Gastrocnemius medialis (tissue), 4 donors: ENCODE measurements at regions not wholly inside any gene's neighbourhood (a gene's known extent, or its start where the extent isn't known, plus 50 kb on each side); places are given as distances from the start of the nearest gene placed in this dataset.

Experiments
- ATAC-seq, 2 donors: fragments of 150-250 bp; one replicate each; pipeline ENCODE4 v1.9.1; 2016
- DNase-seq, 2 donors: peaks; one replicate each; pipeline ENCODE4 v3.0.0-alpha.2; 2019
- H3K27ac ChIP-seq, 4 donors: fragments of 200-600 bp; sonication (generic); 1 replicate in 1 of 4; 2 replicates in 3 of 4; pipeline ENCODE4 v1.5.1; 2016 to 2018; ENCODE audit warnings: mild to moderate bottlenecking in 2 of 4, moderate library complexity in 1 of 4
- H3K27me3 ChIP-seq, 3 donors: fragments of 200-600 bp; sonication (generic) in 2 of 3; 1 replicate in 1 of 3; 2 replicates in 2 of 3; pipeline versions ENCODE4 v1.5.1 to v1.6.0; 2016 to 2019; ENCODE audit warnings: mild to moderate bottlenecking in 1 of 3, moderate library complexity in 1 of 3
- H3K36me3 ChIP-seq, 2 donors: fragments of 200-600 bp; sonication (generic) in 1 of 2; one replicate each; pipeline ENCODE4 v1.5.1; 2017 to 2018
- H3K4me1 ChIP-seq, 2 donors: fragments of 200-600 bp; sonication (generic) in 1 of 2; one replicate each; pipeline ENCODE4 v1.5.1; 2016 to 2017; ENCODE audit warnings: mild to moderate bottlenecking in 2 of 2
- H3K4me3 ChIP-seq, 4 donors: fragments of 200-600 bp; sonication (generic) in 3 of 4; 1 replicate in 1 of 4; 2 replicates in 3 of 4; pipeline ENCODE4 v1.5.1; 2016 to 2019; ENCODE audit warnings: mild to moderate bottlenecking in 2 of 4
- H3K9me3 ChIP-seq, 3 donors: fragments of 200-600 bp; sonication (generic) in 2 of 3; 1 replicate in 1 of 3; 2 replicates in 2 of 3; pipeline ENCODE4 v1.5.1; 2016 to 2019
- POLR2A ChIP-seq, 2 donors: fragments of 450-650 bp; IDR thresholded peaks; one replicate each; pipeline ENCODE4 v1.6.1; 2017; ENCODE audit warnings: antibody characterized with exemption in 2 of 2, mild to moderate bottlenecking in 2 of 2, moderate library complexity in 2 of 2
- in situ Hi-C, 4 donors: fragments of 200-750 bp; cut with MboI; loops; one replicate each; pipeline versions ENCODE4 v1.15.0 to v1.8.0; 2017; ENCODE audit warnings: low sequenced_read_pairs in 4 of 4
- intact Hi-C: fragments of 100-400 bp; cut with DNase I; formaldehyde crosslinking; loops from one replicate; pipeline ENCODE4 v1.15.1; 2023; ENCODE audit warnings: low total_unique reads
- TF ChIP-seq, protein P1 (sequence below), 5 experiments: fragments of 450-650 bp in 3 of 5; fragments of 200-600 bp in 2 of 5; sonication (generic) in 2 of 5; IDR thresholded peaks in 4 of 5; conservative IDR thresholded peaks in 1 of 5; 1 replicate in 4 of 5; 2 replicates in 1 of 5; pipeline ENCODE4 v1.5.1; 2016 to 2019; ENCODE audit warnings: antibody characterized with exemption in 5 of 5, mild to moderate bottlenecking in 3 of 5, moderate library complexity in 3 of 5

GRCh38 chr14:28607661-28608060 lies 158.9 kb upstream of the FOXG1 start:
- no peak for ATAC-seq
- intact Hi-C loops = no loop called here

DNA sequence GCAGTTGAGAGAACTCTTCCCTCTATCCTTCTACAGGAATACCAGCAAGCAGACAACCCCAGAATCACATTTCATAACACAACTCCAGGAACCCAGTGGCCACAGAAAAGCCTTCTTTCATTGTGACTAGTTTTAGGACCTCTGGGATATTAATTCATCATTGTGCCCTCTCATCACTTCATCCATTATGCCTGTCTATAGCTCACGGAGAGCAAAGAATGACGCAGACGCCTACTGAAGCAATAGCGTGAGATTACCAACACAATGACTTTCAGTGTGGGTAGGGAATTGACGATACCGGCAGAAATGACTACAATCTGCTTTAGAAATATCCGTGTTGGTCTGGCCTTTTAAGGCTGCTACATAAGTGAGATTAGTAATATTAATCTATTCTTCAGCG lies 158.1 kb upstream of the FOXG1 start:
- Histone ChIP-seq H3K4me1 (no peaks in the 10 kb centered on the region), H3K9me3 (no peaks in the 10 kb centered on the region), H3K36me3 (no peaks in the 10 kb centered on the region), H3K27ac (no peak overlapping the region), H3K27me3 (no peaks in the 10 kb centered on the region), H3K4me3 (no peak overlapping the region)
- no peak for ATAC-seq
- in situ Hi-C loops = no loop called here
- TF ChIP-seq POLR2A (IDR thresholded peaks at IDR 0.05) = no peak
- TF ChIP-seq, protein P1, sequence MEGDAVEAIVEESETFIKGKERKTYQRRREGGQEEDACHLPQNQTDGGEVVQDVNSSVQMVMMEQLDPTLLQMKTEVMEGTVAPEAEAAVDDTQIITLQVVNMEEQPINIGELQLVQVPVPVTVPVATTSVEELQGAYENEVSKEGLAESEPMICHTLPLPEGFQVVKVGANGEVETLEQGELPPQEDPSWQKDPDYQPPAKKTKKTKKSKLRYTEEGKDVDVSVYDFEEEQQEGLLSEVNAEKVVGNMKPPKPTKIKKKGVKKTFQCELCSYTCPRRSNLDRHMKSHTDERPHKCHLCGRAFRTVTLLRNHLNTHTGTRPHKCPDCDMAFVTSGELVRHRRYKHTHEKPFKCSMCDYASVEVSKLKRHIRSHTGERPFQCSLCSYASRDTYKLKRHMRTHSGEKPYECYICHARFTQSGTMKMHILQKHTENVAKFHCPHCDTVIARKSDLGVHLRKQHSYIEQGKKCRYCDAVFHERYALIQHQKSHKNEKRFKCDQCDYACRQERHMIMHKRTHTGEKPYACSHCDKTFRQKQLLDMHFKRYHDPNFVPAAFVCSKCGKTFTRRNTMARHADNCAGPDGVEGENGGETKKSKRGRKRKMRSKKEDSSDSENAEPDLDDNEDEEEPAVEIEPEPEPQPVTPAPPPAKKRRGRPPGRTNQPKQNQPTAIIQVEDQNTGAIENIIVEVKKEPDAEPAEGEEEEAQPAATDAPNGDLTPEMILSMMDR (IDR thresholded peaks at IDR 0.05 in 4 of 5, conservative IDR thresholded peaks at IDR 0.05 in 1 of 5) = no peak
- intact Hi-C loops = no loop called here
- no peak for DNase-seq

More at GRCh38 chr14:28607661-28608060, 158.9 kb upstream of the FOXG1 start:
- H3K4me3 ChIP-seq = no peak overlapping the region
- H3K36me3 ChIP-seq = no peaks in the 10 kb centered on the region
- no peaks in the 10 kb centered on the region for H3K27me3 ChIP-seq
- no peak for DNase-seq
- in situ Hi-C loops = no loop called here
- H3K9me3 ChIP-seq = no peaks in the 10 kb centered on the region
- H3K4me1 ChIP-seq = no peaks in the 10 kb centered on the region
- TF ChIP-seq POLR2A (IDR thresholded peaks at IDR 0.05) = no peak
- TF ChIP-seq, protein P1 (IDR thresholded peaks at IDR 0.05 in 4 of 5, conservative IDR thresholded peaks at IDR 0.05 in 1 of 5) = no peak
- H3K27ac ChIP-seq = no peak overlapping the region

DNA sequence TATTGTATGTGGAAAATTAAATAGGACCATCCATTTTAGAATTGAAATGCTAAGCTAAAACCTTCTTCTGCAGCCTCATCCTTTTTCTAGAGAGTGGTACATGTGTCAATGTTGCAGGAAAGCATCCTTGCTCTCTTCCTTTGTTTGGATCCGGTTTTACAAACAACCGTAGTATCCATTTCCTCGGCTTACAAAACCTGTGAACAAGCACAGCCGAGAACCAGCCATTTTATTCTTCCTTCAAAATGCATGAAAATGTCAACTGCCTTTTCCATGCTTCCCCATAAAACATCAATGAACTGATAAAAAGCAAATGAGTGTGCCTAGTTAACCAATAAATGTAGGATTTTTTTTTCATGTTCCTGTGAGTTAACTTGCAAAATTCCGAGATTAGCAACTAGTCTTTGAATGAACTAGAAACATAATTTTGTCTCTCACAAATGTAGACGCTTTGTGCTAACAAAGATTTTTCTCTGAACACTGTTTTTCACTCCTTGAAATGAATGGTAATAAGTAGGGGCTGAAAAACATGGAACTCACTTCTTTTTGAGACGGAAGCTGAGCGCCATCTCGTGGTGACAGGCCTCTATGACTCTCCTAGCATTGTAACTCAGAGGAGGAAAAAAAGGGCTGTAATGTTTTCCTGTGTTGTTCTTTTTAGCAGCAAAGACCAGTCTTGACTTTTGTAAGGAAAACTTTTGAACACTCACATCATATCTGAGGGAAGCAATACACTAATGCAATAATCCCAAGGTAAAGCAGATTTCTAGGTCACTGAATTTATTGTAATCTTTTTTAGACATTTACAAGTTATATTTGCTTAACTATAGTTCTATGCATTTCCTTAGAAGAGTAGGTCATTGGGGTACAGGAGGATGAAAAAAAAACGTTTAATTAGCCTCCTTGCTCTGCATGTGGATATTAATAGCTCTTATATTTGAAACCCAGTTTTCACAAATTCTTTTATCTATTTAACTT lies 157.4 kb upstream of the FOXG1 start:
- no peak for DNase-seq

DNA sequence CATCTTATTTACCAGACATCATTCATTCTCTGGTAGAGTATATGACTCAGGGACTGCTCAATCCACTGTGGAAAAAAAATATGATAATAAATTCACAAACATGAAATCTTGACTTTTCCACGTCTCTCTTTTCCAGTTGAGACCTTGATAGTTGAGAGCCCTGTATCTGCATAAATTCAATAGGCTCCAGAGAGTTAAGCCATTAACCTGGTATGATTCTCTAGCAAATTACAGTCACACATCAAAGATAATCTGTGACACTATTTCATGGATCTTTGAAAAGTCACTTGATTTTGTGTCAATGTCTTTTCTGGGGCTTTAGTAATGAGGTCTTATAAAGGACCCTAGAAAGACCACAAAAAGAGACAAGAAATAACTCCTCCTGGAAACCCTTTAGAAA lies 154.2 kb upstream of the FOXG1 start:
- ATAC-seq (no peak), DNase-seq (no peak)
- in situ Hi-C loops = no loop called here
- intact Hi-C loops = no loop called here
- Histone ChIP-seq H3K4me3 (no peak overlapping the region), H3K36me3 (no peaks in the 10 kb centered on the region), H3K4me1 (no peaks in the 10 kb centered on the region), H3K27me3 (no peaks in the 10 kb centered on the region), H3K27ac (no peak overlapping the region), H3K9me3 (no peaks in the 10 kb centered on the region)
- TF ChIP-seq POLR2A (IDR thresholded peaks at IDR 0.05) = no peak
- TF ChIP-seq, protein P1 (IDR thresholded peaks at IDR 0.05 in 4 of 5, conservative IDR thresholded peaks at IDR 0.05 in 1 of 5) = no peak

More for the DNA sequence above, 157.4 kb upstream of the FOXG1 start:
- Histone ChIP-seq H3K27ac (no peak overlapping the region), H3K27me3 (no peaks in the 10 kb centered on the region), H3K4me3 (no peak overlapping the region), H3K36me3 (no peaks in the 10 kb centered on the region), H3K4me1 (no peaks in the 10 kb centered on the region), H3K9me3 (no peaks in the 10 kb centered on the region)
- in situ Hi-C loops (no loop called here), intact Hi-C loops (no loop called here)
- no peak for TF ChIP-seq POLR2A (IDR thresholded peaks at IDR 0.05)
- TF ChIP-seq, protein P1 (IDR thresholded peaks at IDR 0.05 in 4 of 5, conservative IDR thresholded peaks at IDR 0.05 in 1 of 5) = peak in 3 of 5 experiments; percentile 7 to 27 (median 19)
- ATAC-seq = no peak
